HuH-7 (cell line): ENCODE measurements at regions not wholly inside any gene's neighbourhood (a gene's known extent, or its start where the extent isn't known, plus 50 kb on each side); places are given as distances from the start of the nearest gene placed in this dataset.
A peak's percentile ranks its signal among the peaks of the same experiment; 100 is the strongest.
"Not testable (repeated sequence)": the region's sequence is repeated elsewhere in the genome, so short reads cannot be mapped to it uniquely, and the experiment has no call there.

ENCODE experiments used
- DNase-seq: peaks from one replicate; pipeline ENCODE4 v3.0.0; 2011; ENCODE audit warnings: low spot score

DNA sequence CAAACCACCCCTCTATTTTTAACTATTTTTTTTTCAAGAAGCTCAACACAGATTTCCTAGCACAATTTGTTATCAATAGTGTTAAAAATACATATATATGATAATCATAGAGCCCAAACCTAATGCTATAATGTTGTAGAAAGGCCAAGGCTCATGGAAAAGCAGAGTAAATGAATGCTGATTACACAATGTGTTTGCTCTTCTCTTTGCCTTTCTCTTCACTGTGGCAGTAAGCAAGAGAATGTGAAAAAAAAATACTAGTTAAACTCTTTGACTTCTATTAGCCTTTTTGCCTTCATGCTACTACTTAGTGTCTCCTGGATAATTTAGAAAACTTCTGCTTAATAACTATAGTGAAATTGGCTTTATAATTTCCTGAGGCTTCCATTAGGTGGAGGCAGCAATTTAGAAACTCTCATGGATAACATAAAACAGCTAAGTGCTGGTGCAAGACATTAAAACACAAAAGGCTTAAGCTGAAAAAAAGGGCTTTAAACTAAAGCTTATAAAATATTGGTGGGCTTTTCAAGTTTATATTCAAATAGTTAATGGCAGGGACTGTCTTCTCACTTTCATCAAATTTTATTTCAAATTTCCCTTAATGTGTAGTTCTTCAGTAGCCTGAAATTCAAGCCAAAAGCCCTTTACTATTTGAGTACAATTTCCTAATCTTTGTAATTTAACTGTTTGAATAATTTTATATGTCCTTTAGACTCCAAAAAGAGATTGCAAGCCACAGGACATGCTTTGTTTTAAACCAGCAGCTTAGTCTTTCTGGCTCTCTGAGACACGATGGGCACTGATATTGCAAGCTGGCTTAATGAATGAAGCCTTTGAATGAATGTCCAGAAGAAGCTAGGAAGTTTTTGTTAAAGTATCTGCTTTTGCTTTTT lies 2031.8 kb upstream of the CDH6 start:
- DNase-seq = no peak

DNA sequence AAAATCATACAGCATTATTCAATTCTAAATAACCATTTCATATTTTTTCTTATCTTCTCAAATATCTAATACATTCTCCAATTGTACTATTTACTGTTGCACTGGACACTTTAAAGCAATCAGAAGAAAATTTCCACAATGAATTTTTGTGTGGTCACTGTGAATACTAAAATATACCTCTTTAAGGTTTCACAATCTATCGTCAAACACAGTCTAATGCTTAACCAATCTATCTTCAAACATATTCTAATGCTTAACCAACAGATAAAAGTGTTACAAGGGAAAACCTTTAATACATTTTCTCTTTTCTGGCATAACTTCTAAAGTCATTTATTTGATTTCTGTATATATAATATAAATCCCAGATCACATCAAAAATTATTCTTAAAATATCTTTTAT lies 2035.5 kb upstream of the CDH6 start:
- DNase-seq = no peak

DNA sequence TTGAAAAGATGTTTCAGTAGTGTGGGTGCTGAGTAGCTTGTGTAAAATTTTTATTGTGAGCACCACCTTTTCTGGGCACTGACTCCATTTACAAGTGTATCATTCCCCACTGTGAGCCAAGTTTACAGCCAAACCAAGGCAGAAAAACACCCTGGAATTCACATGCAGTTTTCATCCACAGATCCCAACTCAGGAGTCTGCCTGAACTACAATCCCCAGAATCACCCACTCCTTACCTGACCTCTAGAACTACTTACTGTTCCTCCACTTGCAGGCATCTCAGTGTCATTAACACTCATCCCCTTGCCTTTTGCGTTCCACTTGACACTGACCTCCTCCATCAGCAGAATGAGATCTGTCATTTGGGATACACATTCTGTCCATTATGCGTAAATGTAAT lies 2042.6 kb upstream of the CDH6 start:
- no peak for DNase-seq

DNA sequence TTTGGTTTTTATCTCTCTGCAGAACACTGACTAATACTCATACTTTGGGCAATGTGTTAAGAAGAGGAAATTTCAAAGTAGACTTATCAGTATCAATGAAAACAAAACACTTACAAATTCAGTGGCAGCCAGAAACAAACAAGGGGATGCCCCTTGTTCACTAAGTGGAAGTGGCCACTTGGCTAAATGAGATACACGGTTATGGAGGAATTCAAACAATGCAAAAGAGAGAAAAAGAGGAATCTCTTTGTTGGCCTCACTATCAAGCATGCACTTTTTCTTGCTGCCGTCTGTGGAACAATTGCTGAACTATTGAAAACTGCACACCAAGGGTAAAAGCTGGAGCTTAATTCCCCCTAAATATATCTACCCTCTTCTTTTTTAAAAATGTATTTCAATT lies 2044.9 kb upstream of the CDH6 start:
- DNase-seq = no peak

DNA sequence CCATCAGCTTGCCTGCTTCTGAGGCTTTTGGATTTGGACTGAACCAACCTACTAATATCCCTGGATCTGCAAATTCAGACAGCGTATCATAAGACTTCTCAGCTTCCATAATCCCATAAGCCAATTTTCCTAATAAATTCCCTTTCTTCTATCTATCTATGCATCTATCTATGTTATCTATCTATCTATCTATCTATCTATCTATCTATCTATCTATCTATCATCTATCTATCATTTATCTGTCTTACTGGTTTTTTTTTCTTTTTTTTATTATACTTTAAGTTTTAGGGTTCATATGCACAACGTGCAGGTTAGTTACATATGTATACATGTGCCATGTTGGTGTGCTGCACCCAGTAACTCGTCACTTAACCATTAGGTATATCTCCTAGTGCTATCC lies 2045.4 kb upstream of the CDH6 start:
- no peak for DNase-seq

- DNase-seq = no peak
Measured at GRCh38 chr5:29143266-29143665, 2050.2 kb upstream of the CDH6 start.

- DNase-seq = no peak
Measured at GRCh38 chr5:29134418-29134817, 2059.1 kb upstream of the CDH6 start.

DNA sequence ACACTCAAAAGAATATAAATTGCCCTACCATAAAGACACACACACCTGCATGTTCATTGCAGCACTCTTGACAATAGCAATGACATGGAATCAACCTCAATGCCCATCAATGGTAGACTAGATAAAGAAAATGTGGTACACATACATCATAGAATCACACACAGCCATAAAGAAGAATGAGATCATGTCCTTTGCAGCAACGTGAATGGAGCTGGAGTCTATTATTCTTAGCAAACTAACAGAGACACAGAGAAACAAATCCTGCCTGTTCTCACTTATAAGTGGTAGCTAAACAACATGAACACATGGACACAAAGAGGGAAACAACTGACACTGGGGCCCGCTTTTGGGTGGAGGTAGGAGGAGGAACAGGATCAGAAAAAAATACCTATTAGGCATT lies 2062.2 kb upstream of the CDH6 start:
- DNase-seq = no peak

GRCh38 chr5:29130786-29131185 lies 2062.7 kb upstream of the CDH6 start:
- DNase-seq = no peak

- not testable (repeated sequence) for DNase-seq
Measured at GRCh38 chr5:29127524-29128156, 2065.8 kb upstream of the CDH6 start.

DNA sequence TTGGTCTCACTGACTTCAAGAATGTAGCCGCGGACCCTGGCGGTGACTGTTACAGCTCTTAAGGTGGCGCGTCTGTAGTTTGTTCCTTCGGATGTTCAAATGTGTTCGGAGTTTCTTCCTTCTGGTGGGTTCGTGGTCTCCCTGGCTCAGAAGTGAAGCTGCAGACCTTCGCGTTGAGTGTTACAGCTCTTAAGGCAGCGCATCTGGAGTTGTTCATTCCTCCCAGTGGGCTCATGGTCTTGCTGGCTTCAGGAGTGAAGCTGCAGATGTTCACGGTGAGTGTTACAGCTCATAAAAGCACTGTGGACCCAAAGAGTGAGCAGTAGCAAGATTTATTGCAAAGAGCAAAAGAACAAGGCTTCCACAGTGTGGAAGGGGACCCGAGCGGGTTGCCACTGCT lies 2067.0 kb upstream of the CDH6 start:
- not testable (repeated sequence) for DNase-seq

DNA sequence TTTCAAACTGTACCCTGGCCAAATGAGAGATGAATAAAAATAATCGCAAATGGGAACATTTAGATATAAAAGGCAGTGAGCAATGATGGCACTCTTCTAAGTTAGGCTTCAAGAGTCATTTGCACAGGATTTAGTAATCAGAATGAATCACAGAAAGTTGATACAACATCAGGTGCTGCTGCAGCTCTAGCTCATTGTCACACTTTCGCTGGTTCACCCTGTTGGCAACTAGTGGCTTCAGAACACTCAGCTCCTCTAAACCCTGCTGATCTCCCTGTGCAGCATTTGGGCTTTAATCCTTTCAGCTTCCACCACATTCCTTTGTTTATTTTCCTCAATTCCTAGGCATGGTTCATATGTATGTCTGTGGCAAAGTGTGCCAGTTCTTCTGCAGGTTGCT lies 2071.2 kb upstream of the CDH6 start:
- no peak for DNase-seq

- DNase-seq = no peak
Measured at GRCh38 chr5:29114331-29114768, 2076.0 kb upstream of the CDH9 start.

GRCh38 chr5:29113516-29113915 lies 2075.1 kb upstream of the CDH9 start:
- no peak for DNase-seq

- no peak for DNase-seq
Measured at GRCh38 chr5:29099585-29099984, 2061.2 kb upstream of the CDH9 start.

- no peak for DNase-seq
Measured at GRCh38 chr5:29089591-29090130, 2051.3 kb upstream of the CDH9 start.

GRCh38 chr5:29085142-29085541 lies 2046.8 kb upstream of the CDH9 start:
- peak; percentile 10 for DNase-seq

DNA sequence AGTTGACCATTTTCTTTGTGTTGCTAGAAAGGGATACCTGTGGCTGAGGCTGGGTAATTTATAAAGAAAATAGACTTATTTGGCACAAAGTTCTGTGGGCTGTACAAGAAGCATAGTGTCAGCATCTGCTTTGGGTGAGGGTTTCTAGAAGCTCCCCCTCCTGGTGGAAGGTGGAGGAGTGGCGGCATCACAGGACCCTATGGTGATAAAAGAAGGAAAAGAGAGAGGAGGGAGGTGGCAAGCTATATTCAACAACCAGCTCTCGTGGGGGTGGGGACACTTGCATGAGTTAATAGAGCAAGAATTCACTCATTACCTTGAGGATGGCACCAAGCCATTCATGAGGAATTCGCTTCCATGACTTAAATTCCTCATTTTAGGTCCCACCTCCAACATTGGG lies 2041.4 kb upstream of the CDH9 start:
- DNase-seq = no peak

DNA sequence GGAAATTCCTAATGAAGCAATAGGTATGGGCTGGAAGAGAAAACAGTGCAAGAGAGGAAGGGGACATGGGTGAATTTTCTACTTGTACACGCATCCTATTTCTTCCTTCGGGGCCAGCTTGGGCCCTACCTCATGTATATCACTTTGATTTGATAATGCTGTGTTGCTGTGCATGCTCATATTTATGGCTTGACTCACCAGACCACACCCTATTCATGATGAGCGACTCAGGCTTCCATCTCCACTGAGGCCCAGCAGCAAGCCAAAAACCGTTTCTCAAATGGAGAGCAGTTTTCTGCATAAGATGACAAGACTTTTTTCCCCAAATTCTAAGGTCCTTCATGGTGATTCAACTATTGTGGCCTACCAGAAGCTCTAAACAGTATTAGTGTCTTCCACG lies 2039.1 kb upstream of the CDH9 start:
- no peak for DNase-seq

DNA sequence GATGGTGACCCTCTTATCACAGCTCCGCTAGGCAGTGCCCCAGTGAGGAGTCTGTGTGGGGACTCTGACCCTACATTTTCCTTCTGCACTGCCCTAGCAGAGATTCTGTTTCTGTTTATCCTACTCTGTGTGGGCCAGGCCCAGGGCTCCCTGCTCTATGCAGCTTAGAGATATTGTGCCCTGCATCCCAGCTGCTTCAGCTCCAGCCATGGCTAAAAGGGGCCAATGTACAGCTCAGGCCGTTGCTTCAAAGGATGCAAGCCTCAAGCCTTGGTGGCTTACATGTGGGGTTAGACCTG lies 2030.7 kb upstream of the CDH9 start:
- DNase-seq = no peak

GRCh38 chr5:29061381-29061780 lies 2023.0 kb upstream of the CDH9 start:
- no peak for DNase-seq

GRCh38 chr5:29054694-29055093 lies 2016.3 kb upstream of the CDH9 start:
- no peak for DNase-seq

- DNase-seq = no peak
Measured at GRCh38 chr5:29054282-29054681, 2015.9 kb upstream of the CDH9 start.

GRCh38 chr5:29051509-29051908 lies 2013.1 kb upstream of the CDH9 start:
- no peak for DNase-seq
